ENCODE measurements at regions not wholly inside any gene's neighbourhood (a gene's known extent, or its start where the extent isn't known, plus 50 kb on each side); places are given as distances from the start of the nearest gene placed in this dataset.

GRCh38 chr1:87511449-87511848, 182.8 kb downstream of the LMO4 start:
- no peak overlapping the region for H3K27ac Mint-ChIP-seq
- H3K36me3 Mint-ChIP-seq: no peaks in the 10 kb centered on the region
- ATAC-seq (replicated peaks in 1 of 4): no peak
- Histone ChIP-seq H3K9me3 (no peaks in the 10 kb centered on the region), H3K36me3 (ENCODE audit: control insufficient read depth in 2 of 2, extremely low read depth in 1 of 2, insufficient read depth in 1 of 2, low read length in 1 of 2) (no peaks in the 10 kb centered on the region), H3K27me3 (replicated peaks in 1 of 2; ENCODE audit: control insufficient read depth in 2 of 2, extremely low read depth in 1 of 2, insufficient read depth in 2 of 2, low read length in 1 of 2) (no peaks in the 10 kb centered on the region), H3K4me3 (ENCODE audit: control insufficient read depth in 1 of 2, extremely low read depth in 1 of 2, low read length in 1 of 2) (no peak overlapping the region), H3K4me1 (ENCODE audit: control insufficient read depth in 1 of 2, extremely low read depth in 1 of 2, insufficient read depth in 2 of 2, low read length in 2 of 2) (peaks cover 0 to 5% of the 10 kb centered on the region in 2 experiments), H3K27ac (ENCODE audit: low read length) (no peak overlapping the region)
- CTCF ChIA-PET: no interaction called here
- peaks cover 2 to 14% of the 10 kb centered on the region in 2 donors for H3K27me3 Mint-ChIP-seq
- WGBS (ENCODE audit: insufficient coverage): no CpG with 5 or more reads among the region's 1 CpG
- DNase-seq: no peak
- POLR2A ChIA-PET: no interaction called here
- no peak overlapping the region for H3K4me3 Mint-ChIP-seq
- H3K9me3 Mint-ChIP-seq: no peaks in the 10 kb centered on the region
- peaks cover 2 to 9% (median 6%) of the 10 kb centered on the region in 3 donors for H3K4me1 Mint-ChIP-seq

- H3K27ac Mint-ChIP-seq: no peak overlapping the region
- no peak overlapping the region for H3K4me3 ChIP-seq (ENCODE audit: control insufficient read depth in 1 of 2, extremely low read depth in 1 of 2, low read length in 1 of 2)
- no peaks in the 10 kb centered on the region for H3K27me3 ChIP-seq (replicated peaks in 1 of 2; ENCODE audit: control insufficient read depth in 2 of 2, extremely low read depth in 1 of 2, insufficient read depth in 2 of 2, low read length in 1 of 2)
- peaks cover 2 to 9% of the 10 kb centered on the region in 2 donors for H3K27me3 Mint-ChIP-seq
- H3K9me3 ChIP-seq: no peaks in the 10 kb centered on the region
- no peaks in the 10 kb centered on the region for H3K4me1 ChIP-seq (ENCODE audit: control insufficient read depth in 1 of 2, extremely low read depth in 1 of 2, insufficient read depth in 2 of 2, low read length in 2 of 2)
- no peaks in the 10 kb centered on the region for H3K4me1 Mint-ChIP-seq
- no peaks in the 10 kb centered on the region for H3K36me3 ChIP-seq (ENCODE audit: control insufficient read depth in 2 of 2, extremely low read depth in 1 of 2, insufficient read depth in 1 of 2, low read length in 1 of 2)
- DNase-seq (no peak), ATAC-seq (replicated peaks in 1 of 4) (no peak)
- ChIA-PET CTCF (interaction anchor here in 1 of 2 donors (0.6 kb wide), 1 partner anchor 61 kb away, joined by 3 read pairs; no protein-coding TSS in a partner anchor), POLR2A (no interaction called here)
- WGBS (ENCODE audit: insufficient coverage): 100% methylated on average over 1 of the region's 2 CpGs
- H3K27ac ChIP-seq (ENCODE audit: low read length): no peak overlapping the region
- no peak overlapping the region for H3K4me3 Mint-ChIP-seq
- no peaks in the 10 kb centered on the region for H3K36me3 Mint-ChIP-seq
- H3K9me3 Mint-ChIP-seq: no peaks in the 10 kb centered on the region
Measured at GRCh38 chr1:87512431-87512830, 183.8 kb downstream of the LMO4 start.

- Histone ChIP-seq H3K4me1 (ENCODE audit: control insufficient read depth in 1 of 2, extremely low read depth in 1 of 2, insufficient read depth in 2 of 2, low read length in 2 of 2) (no peaks in the 10 kb centered on the region), H3K9me3 (no peaks in the 10 kb centered on the region), H3K4me3 (ENCODE audit: control insufficient read depth in 1 of 2, extremely low read depth in 1 of 2, low read length in 1 of 2) (no peak overlapping the region), H3K27ac (ENCODE audit: low read length) (no peak overlapping the region), H3K27me3 (replicated peaks in 1 of 2; ENCODE audit: control insufficient read depth in 2 of 2, extremely low read depth in 1 of 2, insufficient read depth in 2 of 2, low read length in 1 of 2) (no peaks in the 10 kb centered on the region), H3K36me3 (ENCODE audit: control insufficient read depth in 2 of 2, extremely low read depth in 1 of 2, insufficient read depth in 1 of 2, low read length in 1 of 2) (no peaks in the 10 kb centered on the region)
- H3K4me1 Mint-ChIP-seq: no peaks in the 10 kb centered on the region
- ChIA-PET POLR2A (no interaction called here), CTCF (interaction anchor here in 1 of 2 donors (0.6 kb wide), 1 partner anchor 60 kb away, joined by 3 read pairs; no protein-coding TSS in a partner anchor)
- no peak overlapping the region for H3K27ac Mint-ChIP-seq
- H3K4me3 Mint-ChIP-seq: no peak overlapping the region
- ATAC-seq (replicated peaks in 1 of 4): no peak
- H3K27me3 Mint-ChIP-seq: peaks cover 5 to 14% of the 10 kb centered on the region in 2 donors
- H3K9me3 Mint-ChIP-seq: no peaks in the 10 kb centered on the region
- 80% methylated on average over 1 of the region's 4 CpGs for WGBS (ENCODE audit: insufficient coverage)
- H3K36me3 Mint-ChIP-seq: no peaks in the 10 kb centered on the region
- no peak for DNase-seq
Measured at GRCh38 chr1:87513255-87513654, 184.6 kb downstream of the LMO4 start.

- ATAC-seq (replicated peaks in 1 of 4): no peak
- Histone ChIP-seq H3K27ac (ENCODE audit: low read length) (no peak overlapping the region), H3K27me3 (replicated peaks in 1 of 2; ENCODE audit: control insufficient read depth in 2 of 2, extremely low read depth in 1 of 2, insufficient read depth in 2 of 2, low read length in 1 of 2) (no peaks in the 10 kb centered on the region), H3K4me1 (ENCODE audit: control insufficient read depth in 1 of 2, extremely low read depth in 1 of 2, insufficient read depth in 2 of 2, low read length in 2 of 2) (no peaks in the 10 kb centered on the region), H3K36me3 (ENCODE audit: control insufficient read depth in 2 of 2, extremely low read depth in 1 of 2, insufficient read depth in 1 of 2, low read length in 1 of 2) (no peaks in the 10 kb centered on the region), H3K4me3 (ENCODE audit: control insufficient read depth in 1 of 2, extremely low read depth in 1 of 2, low read length in 1 of 2) (no peak overlapping the region), H3K9me3 (no peaks in the 10 kb centered on the region)
- no peak overlapping the region for H3K27ac Mint-ChIP-seq
- no CpG with 5 or more reads among the region's 4 CpGs for WGBS (ENCODE audit: insufficient coverage)
- POLR2A ChIA-PET: interaction anchor here in 1 of 2 donors (0.5 kb wide), 1 partner anchor 66 kb away, joined by 3 read pairs; no protein-coding TSS in a partner anchor
- H3K4me3 Mint-ChIP-seq: no peak overlapping the region
- H3K9me3 Mint-ChIP-seq: no peaks in the 10 kb centered on the region
- CTCF ChIA-PET: no interaction called here
- H3K4me1 Mint-ChIP-seq: no peaks in the 10 kb centered on the region
- H3K36me3 Mint-ChIP-seq: no peaks in the 10 kb centered on the region
- H3K27me3 Mint-ChIP-seq: peaks cover 5 to 14% of the 10 kb centered on the region in 2 donors
- DNase-seq: no peak
Measured at GRCh38 chr1:87513966-87514660, 185.4 kb downstream of the LMO4 start.

DNA sequence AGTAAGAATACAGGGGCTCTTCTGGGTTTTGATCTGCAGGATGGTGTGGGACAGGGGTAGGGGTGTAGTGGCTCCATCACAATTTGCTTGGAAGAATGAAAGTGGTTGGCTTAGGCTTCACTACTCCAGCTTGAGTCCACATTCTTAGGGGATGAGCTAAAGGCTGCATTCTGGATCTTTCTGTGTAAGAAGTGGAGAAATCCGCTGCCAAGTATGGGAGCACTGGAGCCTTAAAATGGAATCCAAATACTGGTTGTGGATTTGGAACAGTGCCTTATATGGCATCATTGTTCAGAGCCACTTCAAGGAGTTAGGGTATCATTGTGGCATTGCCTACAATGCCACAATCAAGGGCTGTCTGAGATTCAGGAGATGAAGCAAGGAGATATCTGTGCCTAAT, 187.1 kb downstream of the LMO4 start:
- H3K27ac Mint-ChIP-seq: no peak overlapping the region
- H3K9me3 Mint-ChIP-seq: no peaks in the 10 kb centered on the region
- no peaks in the 10 kb centered on the region for H3K36me3 Mint-ChIP-seq
- no peak overlapping the region for H3K27ac ChIP-seq (ENCODE audit: low read length)
- POLR2A ChIA-PET: no interaction called here
- CTCF ChIA-PET: no interaction called here
- no peaks in the 10 kb centered on the region for H3K4me1 ChIP-seq (ENCODE audit: control insufficient read depth in 1 of 2, extremely low read depth in 1 of 2, insufficient read depth in 2 of 2, low read length in 2 of 2)
- ATAC-seq (replicated peaks in 1 of 4): no peak
- WGBS (ENCODE audit: insufficient coverage): 80% methylated on average over 1 of the region's 1 CpG
- H3K4me1 Mint-ChIP-seq: no peaks in the 10 kb centered on the region
- no peaks in the 10 kb centered on the region for H3K9me3 ChIP-seq
- no peak for DNase-seq
- peaks cover 5 to 18% of the 10 kb centered on the region in 2 donors for H3K27me3 Mint-ChIP-seq
- H3K4me3 ChIP-seq (ENCODE audit: control insufficient read depth in 1 of 2, extremely low read depth in 1 of 2, low read length in 1 of 2): no peak overlapping the region
- H3K36me3 ChIP-seq (ENCODE audit: control insufficient read depth in 2 of 2, extremely low read depth in 1 of 2, insufficient read depth in 1 of 2, low read length in 1 of 2): no peaks in the 10 kb centered on the region
- H3K4me3 Mint-ChIP-seq: no peak overlapping the region
- H3K27me3 ChIP-seq (replicated peaks in 1 of 2; ENCODE audit: control insufficient read depth in 2 of 2, extremely low read depth in 1 of 2, insufficient read depth in 2 of 2, low read length in 1 of 2): no peaks in the 10 kb centered on the region

DNA sequence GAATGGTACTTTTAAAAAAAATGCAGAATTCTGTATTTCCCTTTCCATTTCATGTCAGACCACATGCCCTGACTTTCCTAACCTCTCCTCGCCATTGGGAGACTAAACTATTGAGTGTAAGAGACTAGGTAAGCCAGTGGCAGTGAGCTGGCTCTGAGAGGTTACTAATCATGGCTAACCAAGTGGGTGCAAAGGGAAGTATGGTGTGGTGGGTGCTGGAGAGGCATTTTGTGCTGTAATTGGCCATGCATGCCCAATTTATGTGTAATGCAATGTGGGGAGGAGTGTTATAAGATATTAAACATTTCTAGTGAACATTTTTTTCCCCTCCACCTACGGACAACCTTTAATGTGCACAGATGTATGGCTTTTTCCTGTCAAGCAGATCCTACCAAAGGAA, 190.1 kb downstream of the LMO4 start:
- H3K9me3 Mint-ChIP-seq: peaks cover 0 to 4% (median 0%) of the 10 kb centered on the region in 3 donors
- no CpG with 5 or more reads among the region's 2 CpGs for WGBS (ENCODE audit: insufficient coverage)
- no peak overlapping the region for H3K4me3 Mint-ChIP-seq
- peaks cover 0 to 3% of the 10 kb centered on the region in 2 experiments for H3K27me3 ChIP-seq (replicated peaks in 1 of 2; ENCODE audit: control insufficient read depth in 2 of 2, extremely low read depth in 1 of 2, insufficient read depth in 2 of 2, low read length in 1 of 2)
- no peaks in the 10 kb centered on the region for H3K4me1 ChIP-seq (ENCODE audit: control insufficient read depth in 1 of 2, extremely low read depth in 1 of 2, insufficient read depth in 2 of 2, low read length in 2 of 2)
- H3K27ac ChIP-seq (ENCODE audit: low read length): no peak overlapping the region
- H3K4me3 ChIP-seq (ENCODE audit: control insufficient read depth in 1 of 2, extremely low read depth in 1 of 2, low read length in 1 of 2): no peak overlapping the region
- no peaks in the 10 kb centered on the region for H3K4me1 Mint-ChIP-seq
- CTCF ChIA-PET: interaction anchor here in 1 of 2 donors (0.6 kb wide), 1 partner anchor 67 kb away, joined by 3 read pairs; no protein-coding TSS in a partner anchor
- POLR2A ChIA-PET: no interaction called here
- no peak overlapping the region for H3K27ac Mint-ChIP-seq
- no peaks in the 10 kb centered on the region for H3K36me3 ChIP-seq (ENCODE audit: control insufficient read depth in 2 of 2, extremely low read depth in 1 of 2, insufficient read depth in 1 of 2, low read length in 1 of 2)
- DNase-seq (no peak), ATAC-seq (replicated peaks in 1 of 4) (no peak)
- no peaks in the 10 kb centered on the region for H3K36me3 Mint-ChIP-seq
- peaks cover 7 to 18% of the 10 kb centered on the region in 2 donors for H3K27me3 Mint-ChIP-seq
- H3K9me3 ChIP-seq: no peaks in the 10 kb centered on the region
